ENCODE measurements at regions not wholly inside any gene's neighbourhood (a gene's known extent, or its start where the extent isn't known, plus 50 kb on each side); places are given as distances from the start of the nearest gene placed in this dataset.

DNA sequence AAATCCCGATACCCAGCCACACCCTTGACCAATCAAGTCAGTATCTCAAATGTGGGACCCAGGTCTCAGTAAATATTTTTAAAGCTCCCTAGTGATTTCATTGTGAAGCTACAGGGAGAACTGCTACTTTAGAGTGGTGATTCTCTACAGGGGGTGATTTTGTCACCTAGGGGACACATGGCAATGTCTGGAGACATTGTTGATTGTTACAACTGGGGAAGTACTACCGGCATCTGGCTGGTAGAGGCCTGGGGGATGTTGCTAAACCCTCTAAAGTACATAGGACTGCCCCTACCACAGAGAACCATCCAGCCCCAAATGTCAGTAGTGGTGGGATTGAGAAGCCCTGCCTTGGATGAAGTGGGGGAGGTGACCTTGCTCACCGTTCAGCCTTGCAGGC is 152.9 kb downstream of the RPS24 start:
- DNase-seq (ENCODE audit: low spot score), result no peak

DNA sequence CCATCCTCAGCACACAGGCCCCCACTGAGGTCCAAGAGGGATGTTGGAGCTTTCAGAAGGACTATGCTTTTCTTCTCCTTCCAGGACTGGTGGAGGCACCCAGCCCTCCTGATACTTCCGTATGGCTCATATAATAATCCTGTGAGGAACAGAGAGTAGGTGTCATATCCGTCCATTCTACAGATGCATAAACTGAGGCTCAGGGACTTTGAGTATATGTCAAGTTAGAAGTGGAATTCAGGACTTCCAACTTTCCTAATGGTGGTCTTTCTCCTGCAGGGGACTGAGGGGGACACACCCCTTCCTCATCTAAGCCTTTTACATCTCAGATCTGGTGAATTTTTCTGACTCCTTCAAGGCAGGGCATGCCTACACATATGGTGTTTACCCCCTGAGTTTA is 153.7 kb downstream of the RPS24 start:
- no peak for DNase-seq (ENCODE audit: low spot score)

DNA sequence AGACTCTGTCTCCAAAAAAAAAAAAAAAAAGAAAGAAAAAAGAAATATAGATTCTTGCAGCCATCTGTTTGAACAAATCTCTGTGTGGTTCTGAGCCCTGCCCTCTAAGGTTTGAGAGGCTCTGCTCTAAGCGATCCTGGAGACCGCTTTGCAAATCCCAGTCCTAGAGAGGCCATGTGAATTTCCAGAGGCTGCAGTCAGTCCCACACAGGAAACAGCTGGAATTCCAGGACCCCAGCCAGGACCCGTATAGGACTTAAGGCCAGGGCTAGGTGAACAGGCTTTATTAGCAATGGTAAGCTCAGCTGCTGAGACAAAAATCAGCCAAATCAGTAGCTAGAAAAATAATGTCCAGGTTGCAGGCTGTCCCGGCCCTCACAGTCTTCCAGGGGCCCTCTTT is 154.8 kb downstream of the RPS24 start:
- no peak for DNase-seq (ENCODE audit: low spot score)

DNA sequence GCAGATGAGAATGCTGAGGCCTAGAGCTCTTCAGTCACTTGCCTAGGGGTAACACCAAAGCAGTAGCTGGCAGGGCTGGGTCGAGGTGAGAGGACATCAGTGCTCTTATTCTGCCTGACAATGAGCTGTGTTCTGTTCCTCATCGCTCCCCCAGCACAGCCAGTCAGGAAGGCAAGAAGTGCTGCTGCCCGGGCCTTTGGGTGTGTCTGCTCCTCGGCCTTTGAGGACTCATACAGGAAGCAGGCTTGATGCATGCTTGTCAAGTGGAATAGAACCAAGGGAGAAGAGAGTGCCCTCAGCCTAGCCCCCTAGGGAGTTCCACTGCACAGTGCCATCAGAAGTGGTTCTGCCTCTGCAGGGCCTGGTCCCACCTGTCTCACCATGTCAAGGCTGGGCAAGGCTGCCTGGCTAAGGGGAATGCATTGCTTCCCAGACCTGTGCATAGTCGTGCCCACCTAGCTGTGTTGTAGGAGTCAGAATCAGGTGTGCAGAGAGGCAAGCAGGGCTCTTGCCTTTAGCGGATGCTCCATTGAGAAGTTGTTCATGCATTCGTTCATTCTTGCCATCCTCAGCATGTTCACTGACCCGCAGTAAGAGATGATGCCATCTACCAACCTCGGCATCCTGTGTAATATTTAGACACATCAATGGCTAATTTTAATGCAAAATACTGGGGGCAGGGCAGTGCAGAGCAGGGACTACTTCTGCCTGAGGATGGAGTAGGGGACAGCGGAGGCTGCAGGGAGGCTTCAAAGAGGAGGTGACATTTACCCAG is 156.6 kb downstream of the RPS24 start:
- no peak for DNase-seq (ENCODE audit: low spot score)

DNA sequence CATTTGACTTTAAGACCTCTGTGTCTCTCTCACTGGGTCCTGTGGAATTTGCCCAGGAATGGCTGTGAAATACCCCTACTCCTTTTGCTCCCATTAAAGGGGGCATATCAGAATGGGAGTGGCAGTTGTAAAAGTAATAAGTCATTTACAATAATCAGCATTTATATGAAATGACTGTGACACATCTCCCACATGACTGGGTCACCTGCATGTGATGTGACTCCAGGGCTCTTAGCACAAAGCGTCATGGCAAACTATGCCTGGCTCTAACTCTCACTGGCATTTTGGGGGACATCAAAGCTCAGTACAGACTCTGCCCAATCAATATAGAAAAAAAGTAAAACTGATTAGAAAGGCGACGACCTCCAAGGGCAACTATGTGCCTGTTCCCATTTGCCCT is 157.6 kb downstream of the RPS24 start:
- DNase-seq (ENCODE audit: low spot score), result no peak

DNA sequence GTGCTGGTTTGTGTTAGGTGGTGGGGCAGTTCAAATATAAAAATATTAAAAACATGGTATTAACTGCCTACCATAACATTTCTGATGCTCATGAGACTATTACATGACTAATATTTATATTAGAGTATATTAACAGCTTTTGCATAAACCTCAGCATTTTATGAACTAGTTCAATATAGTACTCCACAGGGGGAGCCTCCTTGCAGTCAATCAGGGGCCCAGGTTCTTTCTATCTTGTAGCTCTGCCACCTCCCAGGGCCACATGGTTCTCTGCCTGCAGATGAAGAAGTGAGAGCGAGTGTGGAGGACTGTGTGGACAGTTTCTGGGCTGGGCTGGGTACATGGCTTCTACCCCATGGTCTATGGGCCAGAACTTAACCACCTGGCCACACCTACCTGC is 159.5 kb downstream of the RPS24 start:
- DNase-seq (ENCODE audit: low spot score), result no peak

DNA sequence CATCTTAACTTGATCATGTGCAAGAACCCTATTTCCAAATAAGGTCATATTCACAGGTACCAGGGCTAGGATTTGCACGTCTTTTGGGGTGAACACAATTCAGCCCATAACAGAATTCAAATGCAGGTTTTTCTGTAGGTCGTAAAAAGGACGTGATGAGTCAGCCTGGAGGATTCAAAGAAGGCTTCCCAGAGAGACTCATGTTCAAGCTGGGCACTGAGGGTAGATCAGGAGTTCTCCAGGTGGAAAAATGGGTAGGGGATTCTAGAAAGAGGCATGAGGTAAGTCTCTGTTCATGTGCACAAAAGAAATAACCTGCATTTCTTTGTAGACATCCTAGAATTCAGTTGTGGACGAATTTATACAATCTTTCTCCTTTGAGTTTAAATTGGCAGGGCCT is 160.4 kb downstream of the RPS24 start:
- no peak for DNase-seq (ENCODE audit: low spot score)

DNA sequence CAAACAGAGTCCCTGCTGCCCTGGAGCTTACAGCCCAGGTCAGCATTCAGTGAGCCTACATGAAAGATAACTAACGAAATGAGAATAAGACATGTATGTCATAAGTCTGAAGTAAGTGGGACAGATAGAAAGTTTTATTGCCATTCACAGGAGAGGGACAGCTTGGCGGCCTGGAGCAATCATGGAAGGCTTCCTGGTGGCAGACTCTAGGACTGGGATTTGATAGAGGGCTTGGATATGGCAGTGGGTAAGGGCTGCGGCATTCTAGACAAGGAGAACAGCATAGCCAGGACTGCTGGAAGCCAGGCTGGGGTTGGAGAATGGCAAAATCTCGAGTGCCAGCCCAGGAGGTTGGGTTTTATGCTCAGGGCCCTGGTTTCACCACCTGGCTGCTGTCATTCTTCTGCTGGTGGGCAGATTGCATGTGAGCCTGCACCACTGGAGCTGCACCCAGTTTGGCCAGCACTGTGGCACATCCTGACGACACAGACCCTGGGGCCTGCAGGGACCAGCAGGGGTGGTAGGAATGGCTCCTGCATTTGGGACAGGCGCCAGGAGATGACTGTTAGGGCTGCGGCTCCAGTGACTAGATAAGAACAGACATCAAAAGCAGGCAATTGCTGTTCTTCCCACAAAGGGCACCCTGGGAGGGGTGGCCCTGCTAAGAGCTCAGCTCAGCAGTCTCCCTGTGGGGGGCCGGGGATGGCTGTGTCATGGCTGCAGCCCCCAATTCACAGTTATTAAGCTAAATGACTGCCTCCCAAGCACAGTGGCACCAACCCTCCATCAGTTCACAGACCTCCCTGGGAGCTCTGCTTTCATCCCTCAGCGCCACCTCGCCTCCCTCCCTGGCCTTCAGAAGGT is 161.1 kb downstream of the RPS24 start:
- no peak for DNase-seq (ENCODE audit: low spot score)

DNA sequence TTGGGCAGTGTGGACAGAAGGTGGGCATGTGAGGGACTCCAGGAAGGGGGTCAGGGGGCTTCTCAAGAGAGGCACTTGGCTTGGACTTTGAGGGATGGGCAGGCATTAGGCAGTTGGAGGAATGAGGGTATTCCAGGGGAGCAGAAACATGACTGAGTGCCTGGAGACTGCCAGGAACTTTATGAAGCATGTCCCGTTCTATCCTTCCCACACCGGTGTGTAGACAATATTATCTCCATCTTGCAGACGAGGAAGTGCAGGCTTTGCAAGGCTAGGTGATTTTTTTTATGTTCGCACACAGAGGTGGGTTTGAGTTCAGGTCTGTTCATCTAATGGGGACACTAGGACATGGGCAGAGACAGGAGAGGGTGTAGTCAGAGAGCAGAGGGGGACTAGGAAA is 162.7 kb downstream of the RPS24 start:
- DNase-seq (ENCODE audit: low spot score), result no peak

DNA sequence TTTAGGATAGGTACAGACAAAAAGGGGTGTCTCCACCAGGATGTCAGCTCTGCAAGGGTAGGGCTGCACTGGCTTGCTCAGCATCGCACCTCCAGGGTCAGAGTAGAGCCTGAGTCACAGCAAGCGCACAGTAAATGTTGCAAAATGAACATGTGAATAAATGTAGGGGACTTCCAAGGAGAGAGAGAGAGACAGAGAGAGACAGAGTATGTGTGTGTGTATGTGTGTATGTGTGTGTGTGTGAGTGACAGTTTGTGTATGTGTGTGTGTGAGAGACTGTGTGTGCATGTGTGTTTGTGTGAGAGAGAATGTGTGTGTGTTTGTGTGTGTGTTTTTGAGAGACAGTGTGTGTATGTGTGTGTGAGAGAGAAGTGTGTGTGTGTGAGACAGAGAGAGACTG is 163.3 kb downstream of the RPS24 start:
- DNase-seq (ENCODE audit: low spot score), result no peak

DNA sequence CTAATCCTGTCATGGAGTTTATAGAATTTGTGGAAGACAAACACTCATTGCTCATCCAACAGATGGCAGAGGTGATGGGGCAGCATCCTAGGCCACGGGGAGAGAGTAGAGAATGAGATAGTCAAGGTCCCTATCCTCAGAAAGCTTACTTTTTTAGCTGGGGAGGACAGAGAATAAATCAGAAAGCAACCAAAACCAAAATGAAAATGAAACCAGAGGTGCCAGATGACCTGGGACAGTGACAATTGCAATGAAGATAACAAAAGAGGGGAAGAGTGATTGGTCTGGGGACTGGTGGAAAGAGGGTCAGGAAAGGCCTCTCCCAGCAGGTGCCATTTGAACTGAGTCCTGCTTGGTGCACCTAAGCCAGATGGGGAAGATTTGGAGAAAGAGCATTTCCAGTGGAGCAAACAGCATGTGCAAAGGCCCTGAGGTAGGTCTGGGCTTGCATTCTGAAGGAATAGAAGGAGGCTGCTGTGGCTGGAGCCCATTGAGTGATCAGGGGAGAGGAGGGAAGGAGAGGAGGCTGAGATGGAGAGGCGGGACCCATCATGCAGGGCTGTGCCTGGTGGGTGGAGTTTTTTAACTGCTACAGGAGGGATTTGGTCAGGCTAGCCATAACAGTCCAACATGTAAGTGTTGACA is 164.1 kb downstream of the RPS24 start:
- no peak for DNase-seq (ENCODE audit: low spot score)

DNA sequence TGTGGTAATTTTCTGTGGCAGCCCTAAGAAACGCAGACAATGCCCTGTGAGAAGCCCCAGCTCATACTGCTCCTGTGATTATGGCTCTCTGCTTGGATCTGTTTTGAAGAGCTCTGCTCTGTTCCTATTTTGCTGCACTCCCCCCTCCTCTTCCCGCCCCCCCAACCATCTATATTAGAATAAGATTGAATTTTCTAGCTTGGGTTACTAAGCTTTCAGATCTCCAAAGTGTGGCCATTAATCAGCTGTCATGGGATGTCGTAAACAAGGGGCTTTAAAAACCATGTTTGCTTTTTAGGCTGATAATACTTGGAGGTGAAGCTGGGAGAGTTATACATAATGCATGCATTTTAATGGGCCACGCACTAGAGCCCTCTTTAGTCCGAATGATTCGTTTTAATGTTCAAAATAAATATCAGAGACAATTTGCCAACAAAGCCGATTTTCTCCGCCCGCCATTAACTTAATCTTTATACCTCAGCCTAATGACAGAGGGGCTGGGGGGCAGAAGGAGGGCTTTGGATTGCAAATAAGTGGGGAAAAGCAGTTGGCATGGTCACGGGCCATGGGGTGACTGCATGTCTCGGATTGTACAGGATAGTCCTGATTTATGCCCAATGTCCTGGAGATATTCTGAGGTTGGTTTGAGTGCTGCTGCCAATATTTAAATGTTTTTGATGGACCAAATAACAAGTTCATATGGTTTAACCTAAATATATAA is 165.5 kb downstream of the RPS24 start:
- DNase-seq (ENCODE audit: low spot score), result no peak

DNA sequence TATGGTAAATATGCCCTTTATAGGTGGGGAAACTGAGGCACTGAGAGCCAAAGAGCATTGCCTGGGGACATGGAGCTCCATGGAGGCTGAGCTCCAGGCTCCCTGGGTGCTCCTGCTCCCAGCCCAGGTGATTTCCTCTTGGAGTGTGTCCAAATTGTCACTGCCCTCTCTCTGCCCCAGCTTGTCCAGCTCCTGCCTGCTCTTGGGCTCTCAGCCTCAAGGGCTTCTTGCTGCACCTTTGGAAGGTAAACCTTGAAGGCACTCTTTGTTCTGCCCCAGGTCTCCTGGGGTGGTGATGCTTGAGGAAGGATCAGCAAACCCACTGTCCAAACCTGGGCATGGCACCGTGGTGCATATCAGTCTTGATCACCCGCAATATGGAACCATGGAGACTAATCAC is 166.1 kb downstream of the RPS24 start:
- DNase-seq (ENCODE audit: low spot score), result no peak

DNA sequence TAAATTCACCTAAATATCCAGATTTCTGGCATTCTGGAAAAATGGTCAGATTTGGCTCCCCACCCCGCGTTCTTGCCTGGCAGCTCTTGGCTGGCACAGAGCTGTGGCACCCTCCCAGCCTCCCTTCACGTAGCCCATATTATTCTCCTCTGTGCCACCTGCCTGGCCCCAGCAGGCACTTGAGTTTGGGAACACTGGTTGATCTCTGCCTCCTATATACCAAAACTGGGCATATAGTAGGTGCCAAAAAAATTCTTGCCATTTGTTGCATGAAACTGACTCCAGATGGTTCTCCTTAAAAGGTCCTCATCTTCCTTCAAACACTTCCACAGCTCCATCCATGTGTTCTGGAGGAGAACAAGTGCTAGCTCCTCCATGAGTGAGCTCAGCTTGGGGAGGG is 167.0 kb downstream of the RPS24 start:
- no peak for DNase-seq (ENCODE audit: low spot score)

DNA sequence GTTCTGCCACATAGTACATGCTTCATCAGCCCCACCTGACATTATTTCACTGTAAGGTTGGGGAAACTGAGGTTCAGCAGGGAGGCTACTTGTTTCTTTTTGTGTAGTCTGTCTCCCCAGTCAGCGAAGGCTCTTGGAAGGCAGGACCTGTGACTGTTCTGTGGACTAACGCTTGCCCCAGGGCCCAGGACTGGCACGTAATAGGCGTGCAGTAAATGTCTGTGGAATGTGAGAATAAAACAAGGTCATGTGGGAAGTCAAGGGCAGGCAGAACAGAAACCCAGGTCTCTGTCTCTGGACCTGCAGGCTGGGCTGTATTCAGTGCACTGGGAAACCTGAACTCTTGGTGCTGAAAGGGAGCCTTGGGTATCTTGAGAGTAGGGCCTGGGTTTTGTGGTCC is 168.7 kb downstream of the RPS24 start:
- no peak for DNase-seq (ENCODE audit: low spot score)

DNA sequence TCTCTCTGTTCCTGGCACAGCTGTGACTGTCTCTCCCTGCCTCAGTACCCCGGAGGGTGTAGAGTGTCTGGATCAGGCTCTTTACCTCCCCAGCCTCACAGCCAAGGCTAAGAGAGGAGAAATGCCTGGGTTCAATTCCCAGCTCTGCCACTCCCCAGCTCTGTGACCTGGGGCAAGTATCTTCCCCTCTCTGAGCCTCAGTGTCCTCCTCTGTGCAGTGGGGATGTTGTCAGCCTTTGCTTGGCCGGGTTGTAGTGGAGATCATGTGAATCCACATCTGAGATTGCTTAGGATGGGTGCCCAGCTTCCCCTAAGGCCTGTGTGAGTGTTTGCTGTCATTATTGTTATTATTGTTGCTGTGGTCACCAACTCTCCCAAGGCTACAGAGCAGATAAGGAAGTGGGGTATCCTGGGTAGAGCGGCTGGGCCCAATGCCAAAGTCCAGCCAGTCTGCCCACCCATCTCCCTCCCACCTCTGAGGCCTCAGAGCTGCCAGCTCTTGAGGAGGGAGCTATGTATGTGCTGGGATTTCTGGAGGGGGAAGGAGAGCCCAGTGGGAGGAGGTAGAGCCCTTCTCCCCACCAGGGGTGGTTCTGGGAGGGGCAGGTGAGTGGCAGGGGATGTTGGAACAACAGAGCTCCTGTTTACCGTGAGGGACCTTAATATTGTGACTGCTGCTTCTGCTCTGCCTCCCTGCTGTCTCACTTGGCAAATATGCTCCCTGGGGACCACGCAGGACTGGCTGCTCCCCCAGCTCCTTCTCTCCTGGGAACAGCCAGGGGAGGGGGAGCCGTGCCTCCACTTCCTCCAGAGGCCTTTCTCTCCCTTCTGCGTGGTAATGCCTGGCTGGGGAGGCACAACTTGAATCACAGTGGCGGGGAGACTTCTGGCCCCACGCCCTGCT is 170.5 kb downstream of the RPS24 start:
- DNase-seq (ENCODE audit: low spot score), result no peak

DNA sequence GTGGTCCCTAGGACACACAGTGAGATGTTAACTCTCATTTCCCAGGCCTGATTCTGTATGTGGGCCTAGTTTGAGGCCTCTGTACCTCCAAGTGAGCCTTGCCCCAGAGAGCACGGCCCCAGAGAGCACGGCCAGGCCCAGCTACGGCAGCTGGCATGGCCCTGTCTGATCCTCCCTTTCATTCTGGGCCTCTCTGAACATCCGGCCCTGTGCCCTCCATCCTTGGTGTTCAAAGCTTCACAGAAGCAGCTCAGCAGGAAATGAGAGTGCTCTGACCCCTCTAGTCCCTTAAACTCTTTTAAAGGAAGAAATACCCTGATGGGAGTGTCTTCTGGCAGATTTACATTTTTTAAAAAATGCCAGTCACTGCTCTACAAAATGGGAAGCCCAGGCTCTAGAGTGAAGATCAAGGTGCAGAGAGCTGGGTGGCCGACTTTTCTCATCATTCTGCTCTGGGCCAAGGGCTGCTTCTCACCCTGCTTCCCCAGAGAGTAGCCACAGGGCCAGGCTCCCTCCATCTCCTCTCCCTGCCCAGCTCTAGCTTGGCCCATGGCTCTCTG is 171.9 kb downstream of the RPS24 start:
- no peak for DNase-seq (ENCODE audit: low spot score)

DNA sequence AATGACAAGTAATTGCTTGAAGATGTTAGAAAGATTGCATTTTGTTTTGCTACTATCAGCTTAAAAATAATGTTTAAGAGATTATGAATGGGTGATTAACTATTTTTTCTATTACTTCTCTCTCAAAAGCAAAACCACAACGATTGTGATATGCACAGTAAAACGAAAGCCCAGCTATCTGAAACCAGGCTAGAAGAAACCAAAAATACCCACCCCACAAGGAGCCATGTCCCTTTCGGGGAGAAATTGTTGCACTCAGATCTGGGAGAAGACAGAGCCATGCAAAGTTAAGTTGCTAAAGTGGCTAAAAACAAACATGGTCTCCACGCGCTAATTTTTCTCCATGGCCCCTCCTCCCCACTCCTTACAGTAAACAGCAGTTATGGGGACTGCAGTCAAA is 173.6 kb downstream of the RPS24 start:
- DNase-seq (ENCODE audit: low spot score), result no peak

DNA sequence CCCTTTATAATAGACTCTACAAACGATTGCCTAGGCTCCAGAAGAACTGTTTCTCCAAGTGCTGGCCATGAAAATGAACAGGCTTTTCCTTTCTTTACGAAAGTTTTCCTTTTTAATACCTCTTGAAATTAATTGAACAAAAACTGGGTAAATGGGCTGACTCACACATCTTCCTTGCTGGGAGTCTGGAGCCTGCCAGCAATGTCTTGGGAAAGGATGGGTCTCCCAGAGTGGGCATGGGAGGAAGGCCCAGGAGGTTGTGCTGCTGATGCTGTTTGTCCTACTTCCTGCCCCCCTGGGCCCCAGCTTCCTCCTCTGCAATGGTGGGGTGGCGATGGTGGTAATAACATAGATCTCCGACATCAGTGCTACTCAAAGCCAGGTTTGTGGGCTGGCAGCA is 174.1 kb downstream of the RPS24 start:
- DNase-seq (ENCODE audit: low spot score), result no peak

DNA sequence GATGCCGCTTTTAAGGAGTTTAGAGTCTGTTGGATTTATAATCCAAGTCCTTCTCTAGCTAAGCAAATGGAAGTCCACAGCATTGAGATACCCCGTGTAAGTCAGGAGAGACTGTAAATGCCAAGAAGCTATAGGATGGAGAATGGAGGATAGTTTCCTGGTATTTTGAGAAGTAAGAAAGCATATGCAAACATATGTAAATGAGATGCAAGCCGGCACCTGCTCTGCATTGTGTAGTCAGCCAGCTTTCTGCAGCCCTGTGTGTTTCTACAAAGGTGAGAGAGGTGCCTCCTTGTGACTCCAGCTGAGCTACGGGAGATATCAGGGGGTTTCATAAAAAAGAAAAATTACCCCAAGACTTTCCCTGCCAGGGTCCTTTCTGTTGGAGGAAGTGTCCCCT is 176.3 kb downstream of the RPS24 start:
- no peak for DNase-seq (ENCODE audit: low spot score)

DNA sequence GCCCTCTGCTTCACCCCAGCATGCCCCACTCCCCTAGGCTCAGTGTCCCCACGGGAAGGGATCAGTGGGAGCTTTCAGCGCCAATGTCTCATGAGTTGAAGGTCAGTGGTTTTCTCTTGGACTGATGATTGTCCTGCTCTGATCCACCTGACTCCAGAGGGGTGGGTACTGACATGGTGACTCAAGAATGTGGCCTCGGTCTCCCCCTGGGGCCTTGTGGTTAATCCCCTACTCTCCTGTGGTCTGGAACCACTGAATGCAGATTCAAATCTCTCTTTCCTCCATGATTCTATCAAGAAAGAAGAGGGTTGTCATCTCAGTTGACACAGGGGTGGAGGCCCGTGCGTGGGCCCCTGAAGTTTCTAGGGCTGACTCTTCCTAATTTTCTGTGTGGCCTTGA is 176.9 kb downstream of the RPS24 start:
- no peak for DNase-seq (ENCODE audit: low spot score)
